ENCODE measurements at regions not wholly inside any gene's neighbourhood (a gene's known extent, or its start where the extent isn't known, plus 50 kb on each side); places are given as distances from the start of the nearest gene placed in this dataset.

GRCh38 chr1:38533772-38534472 is 325.6 kb downstream of the RRAGC start:
- TF ChIP-seq POLR2AphosphoS5 (IDR thresholded peaks at IDR 0.05; ENCODE audit: insufficient read depth, low read depth, low read length) (no peak), CTCF (IDR thresholded peaks at IDR 0.05; ENCODE audit: extremely low read depth in 1 of 2, insufficient read depth in 1 of 2, low read depth in 1 of 2, low read length in 2 of 2) (no peak)
